ENCODE measurements at regions not wholly inside any gene's neighbourhood (a gene's known extent, or its start where the extent isn't known, plus 50 kb on each side); places are given as distances from the start of the nearest gene placed in this dataset.

- Histone ChIP-seq H3K4me3 (ENCODE audit: extremely low read depth in 1 of 4, insufficient read depth in 2 of 4, low read depth in 3 of 4, low read length in 4 of 4) (no peak overlapping the region), H2BK12ac (ENCODE audit: low read depth, low read length) (no peak overlapping the region), H3K4ac (replicated peaks; ENCODE audit: insufficient read length, low read depth, low read length) (no peak overlapping the region), H2BK20ac (ENCODE audit: low read length) (no peak overlapping the region), H4K5ac (ENCODE audit: insufficient read length, low read depth, low read length) (no peak overlapping the region), H3K79me1 (ENCODE audit: low read depth, low read length) (no peaks in the 10 kb centered on the region), H2BK5ac (ENCODE audit: low read depth, low read length) (no peak overlapping the region), H3K27ac (ENCODE audit: low read depth, low read length) (no peak overlapping the region), H2BK120ac (replicated peaks; ENCODE audit: low read depth, low read length) (no peak overlapping the region), H2AFZ (ENCODE audit: low read length) (no peak overlapping the region), H3K79me2 (ENCODE audit: control insufficient read depth in 1 of 2, insufficient read depth in 2 of 2, low read length in 2 of 2) (no peaks in the 10 kb centered on the region), H3K56ac (replicated peaks; ENCODE audit: insufficient read length, low read depth, low read length) (no peak overlapping the region), H3K14ac (ENCODE audit: insufficient read length) (no peak overlapping the region), H3K23ac (ENCODE audit: insufficient read length) (no peak overlapping the region), H4K8ac (ENCODE audit: extremely low read depth, insufficient read depth, low read length) (no peak overlapping the region), H3K4me1 (replicated peaks in 1 of 4; ENCODE audit: control insufficient read depth in 3 of 4, insufficient read depth in 4 of 4, low read length in 3 of 4) (peaks cover 0 to 9% (median 4%) of the 10 kb centered on the region in 4 experiments; a peak in 4 of 7 replicates), H4K91ac (replicated peaks; ENCODE audit: insufficient read length, low read length) (no peak overlapping the region), H2AK5ac (ENCODE audit: low read depth, low read length) (no peak overlapping the region), H3K36me3 (ENCODE audit: control insufficient read depth in 2 of 4, insufficient read depth in 4 of 4, low read length in 3 of 4) (no peaks in the 10 kb centered on the region), H4K20me1 (replicated peaks in 1 of 2; ENCODE audit: control insufficient read depth in 1 of 2, insufficient read depth in 2 of 2, low read length in 2 of 2) (no peaks in the 10 kb centered on the region), H3K4me2 (ENCODE audit: insufficient read depth in 1 of 2, low read depth in 2 of 2, low read length in 2 of 2) (no peak overlapping the region), H3K27me3 (replicated peaks in 1 of 4; ENCODE audit: control insufficient read depth in 3 of 4, extremely low read depth in 1 of 4, insufficient read depth in 3 of 4, low read length in 3 of 4) (no peaks in the 10 kb centered on the region; a peak in 1 of 7 replicates), H3K18ac (ENCODE audit: extremely low read depth, low read length) (no peak overlapping the region), H3K23me2 (ENCODE audit: low read depth, low read length) (no peaks in the 10 kb centered on the region), H2BK15ac (ENCODE audit: low read length) (no peak overlapping the region), H3K9me3 (ENCODE audit: insufficient read depth in 2 of 2, low read depth in 1 of 2, low read length in 1 of 2) (no peaks in the 10 kb centered on the region), H3K9ac (replicated peaks in 1 of 4; ENCODE audit: extremely low read depth in 1 of 4, low read depth in 3 of 4, low read length in 3 of 4) (no peak overlapping the region)
- POLR2A ChIA-PET (ENCODE audit: partially characterized antibody), result interaction anchor here (1.2 kb wide), 1 partner anchor 36 kb away, joined by 3 read pairs; no protein-coding TSS in a partner anchor
- DNase-seq (ENCODE audit: low read depth in 1 of 2, low spot score in 2 of 2), result no peak
- FAIRE-seq, result no peak
- CTCF ChIA-PET (ENCODE audit: partially characterized antibody), result interaction anchor here (1.0 to 1.4 kb wide), 3 partner anchors 14 to 111 kb away, joined by 3 to 4 read pairs (median 3); no protein-coding TSS in a partner anchor
- WGBS, 2 experiments (ENCODE audit: extremely low coverage in 1 of 2, insufficient coverage in 1 of 2, insufficient read length in 1 of 2, insufficient replicate concordance in 2 of 2, low coverage in 1 of 2, low lambda C conversion rate in 2 of 2, missing lambda C conversion rate in 1 of 2), result 83% methylated on average over 4 of the region's 4 CpGs; no CpG with 5 or more reads in 1 of the 2 experiments
- TF ChIP-seq SIN3A (conservative IDR thresholded peaks at IDR 0.05 in 1 of 2, IDR thresholded peaks at IDR 0.05 in 1 of 2; ENCODE audit: low read depth in 1 of 2, low read length in 2 of 2) (no peak), E2F6 (IDR thresholded peaks at IDR 0.05) (no peak), SAP30 (IDR thresholded peaks at IDR 0.05; ENCODE audit: insufficient read depth, insufficient replicate concordance, low read length) (no peak), POLR2A (IDR thresholded peaks at IDR 0.05; ENCODE audit: control extremely low read depth in 1 of 2, low read depth in 2 of 2, low read length in 2 of 2) (no peak), ZNF274 (IDR thresholded peaks at IDR 0.05; ENCODE audit: borderline replicate concordance, extremely low read depth, low read length) (no peak), USF2 (IDR thresholded peaks at IDR 0.05; ENCODE audit: low read length) (no peak), RBBP5 (IDR thresholded peaks at IDR 0.05; ENCODE audit: borderline replicate concordance, low read depth, low read length) (no peak), TAF7 (optimal IDR thresholded peaks at IDR 0.05; ENCODE audit: borderline replicate concordance, low read depth, low read length) (no peak), GTF2F1 (IDR thresholded peaks at IDR 0.05; ENCODE audit: borderline replicate concordance, low read depth, low read length) (no peak), CHD2 (IDR thresholded peaks at IDR 0.05; ENCODE audit: low read length) (no peak)
These were observed 87.8 kb downstream of the MIAT start for GRCh38 chr22:26744892-26745808.

Measured in H1 (cell line).